ENCODE measurements at regions not wholly inside any gene's neighbourhood (a gene's known extent, or its start where the extent isn't known, plus 50 kb on each side); places are given as distances from the start of the nearest gene placed in this dataset.
"Not testable (repeated sequence)": the region's sequence is repeated elsewhere in the genome, so short reads cannot be mapped to it uniquely, and the experiment has no call there.

DNA sequence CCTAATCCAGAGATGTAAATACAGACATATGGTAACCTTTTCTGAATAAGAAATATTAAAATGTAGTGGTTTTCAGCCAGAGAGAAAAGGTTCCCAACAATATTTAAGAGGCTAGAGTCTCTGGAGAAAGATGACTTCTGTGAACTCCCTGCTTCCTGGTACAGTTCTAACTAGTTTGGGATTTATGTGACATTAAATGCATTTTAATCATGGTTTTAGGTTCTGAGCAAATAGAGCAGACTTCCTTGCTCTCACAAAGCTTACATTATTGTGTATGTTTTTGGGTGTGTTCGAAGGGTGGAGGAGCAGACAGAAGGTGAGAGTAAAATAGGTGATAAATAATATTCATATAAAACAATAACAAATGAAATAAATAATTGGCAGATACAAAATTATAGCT lies 250.1 kb upstream of the LUZP2 start:
- no peaks in the 10 kb centered on the region for H3K27me3 ChIP-seq (ENCODE audit: control insufficient read depth in 2 of 2, insufficient read depth in 2 of 2, low read length in 2 of 2)
- no peaks in the 10 kb centered on the region for H3K4me1 ChIP-seq (ENCODE audit: control insufficient read depth in 2 of 2, insufficient read depth in 2 of 2, low read length in 2 of 2)
- H3K36me3 ChIP-seq (ENCODE audit: control insufficient read depth in 2 of 2, insufficient read depth in 2 of 2, low read length in 2 of 2), result no peaks in the 10 kb centered on the region
- H3K9ac ChIP-seq (ENCODE audit: low read depth in 1 of 2, low read length in 2 of 2), result no peak overlapping the region
- no peak overlapping the region for H3K4me3 ChIP-seq (ENCODE audit: low read length in 2 of 2)
- no peak overlapping the region for H3K27ac ChIP-seq (ENCODE audit: low read depth in 2 of 2, low read length in 2 of 2)
- no peaks in the 10 kb centered on the region for H3K9me3 ChIP-seq (ENCODE audit: control insufficient read depth in 2 of 2, low read length in 2 of 2)

- H3K36me3 ChIP-seq (ENCODE audit: control insufficient read depth in 2 of 2, insufficient read depth in 2 of 2, low read length in 2 of 2), result no peaks in the 10 kb centered on the region
Measured at GRCh38 chr11:24247846-24248245, 249.0 kb upstream of the LUZP2 start.

GRCh38 chr11:24249921-24250320 lies 246.9 kb upstream of the LUZP2 start:
- Histone ChIP-seq H3K27ac (ENCODE audit: low read depth in 2 of 2, low read length in 2 of 2) (no peak overlapping the region), H3K36me3 (ENCODE audit: control insufficient read depth in 2 of 2, insufficient read depth in 2 of 2, low read length in 2 of 2) (no peaks in the 10 kb centered on the region), H3K4me1 (ENCODE audit: control insufficient read depth in 2 of 2, insufficient read depth in 2 of 2, low read length in 2 of 2) (no peaks in the 10 kb centered on the region), H3K4me3 (ENCODE audit: low read length in 2 of 2) (no peak overlapping the region), H3K9ac (ENCODE audit: low read depth in 1 of 2, low read length in 2 of 2) (no peak overlapping the region), H3K27me3 (ENCODE audit: control insufficient read depth in 2 of 2, insufficient read depth in 2 of 2, low read length in 2 of 2) (no peaks in the 10 kb centered on the region), H3K9me3 (ENCODE audit: control insufficient read depth in 2 of 2, low read length in 2 of 2) (no peaks in the 10 kb centered on the region)

More at GRCh38 chr11:24247846-24248245, 249.0 kb upstream of the LUZP2 start:
- H3K4me3 ChIP-seq (ENCODE audit: low read length in 2 of 2), result no peak overlapping the region
- no peaks in the 10 kb centered on the region for H3K27me3 ChIP-seq (ENCODE audit: control insufficient read depth in 2 of 2, insufficient read depth in 2 of 2, low read length in 2 of 2)
- no peaks in the 10 kb centered on the region for H3K4me1 ChIP-seq (ENCODE audit: control insufficient read depth in 2 of 2, insufficient read depth in 2 of 2, low read length in 2 of 2)
- H3K9ac ChIP-seq (ENCODE audit: low read depth in 1 of 2, low read length in 2 of 2), result no peak overlapping the region
- no peak overlapping the region for H3K27ac ChIP-seq (ENCODE audit: low read depth in 2 of 2, low read length in 2 of 2)
- no peaks in the 10 kb centered on the region for H3K9me3 ChIP-seq (ENCODE audit: control insufficient read depth in 2 of 2, low read length in 2 of 2)

DNA sequence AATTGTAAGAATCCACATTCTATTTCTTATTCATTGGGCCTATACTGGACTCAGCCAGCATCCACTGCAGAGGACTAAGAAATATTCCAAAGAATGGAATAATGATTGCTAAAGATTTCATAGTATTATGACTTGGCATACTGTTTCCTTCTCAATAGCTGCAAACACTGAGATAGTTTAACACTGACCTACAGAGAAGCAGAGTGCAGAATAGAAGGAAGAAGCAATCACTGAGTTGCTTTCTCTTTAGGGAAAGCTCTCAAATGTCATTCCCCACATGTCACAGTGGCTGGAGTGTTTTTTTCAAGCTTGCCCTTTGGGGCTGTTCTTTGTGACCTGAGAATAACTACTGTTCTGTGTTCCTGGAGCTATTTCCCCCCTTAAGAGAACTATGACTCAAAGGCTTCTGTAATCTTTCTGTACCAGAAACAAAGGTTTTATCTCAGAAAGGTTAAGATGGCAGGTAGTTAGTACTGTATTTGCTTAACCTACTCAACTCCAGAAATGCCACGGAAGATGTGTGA lies 243.6 kb upstream of the LUZP2 start:
- H3K4me3 ChIP-seq (ENCODE audit: low read length in 2 of 2), result no peak overlapping the region
- H3K27ac ChIP-seq (ENCODE audit: low read depth in 2 of 2, low read length in 2 of 2), result no peak overlapping the region
- H3K9ac ChIP-seq (ENCODE audit: low read depth in 1 of 2, low read length in 2 of 2), result no peak overlapping the region
- H3K27me3 ChIP-seq (ENCODE audit: control insufficient read depth in 2 of 2, insufficient read depth in 2 of 2, low read length in 2 of 2), result no peaks in the 10 kb centered on the region
- H3K9me3 ChIP-seq (ENCODE audit: control insufficient read depth in 2 of 2, low read length in 2 of 2), result no peaks in the 10 kb centered on the region
- H3K4me1 ChIP-seq (ENCODE audit: control insufficient read depth in 2 of 2, insufficient read depth in 2 of 2, low read length in 2 of 2), result no peaks in the 10 kb centered on the region
- no peaks in the 10 kb centered on the region for H3K36me3 ChIP-seq (ENCODE audit: control insufficient read depth in 2 of 2, insufficient read depth in 2 of 2, low read length in 2 of 2)

GRCh38 chr11:24264868-24265267 lies 232.0 kb upstream of the LUZP2 start:
- H3K4me1 ChIP-seq (ENCODE audit: control insufficient read depth in 2 of 2, insufficient read depth in 2 of 2, low read length in 2 of 2), result no peaks in the 10 kb centered on the region
- no peaks in the 10 kb centered on the region for H3K36me3 ChIP-seq (ENCODE audit: control insufficient read depth in 2 of 2, insufficient read depth in 2 of 2, low read length in 2 of 2)
- no peaks in the 10 kb centered on the region for H3K27me3 ChIP-seq (ENCODE audit: control insufficient read depth in 2 of 2, insufficient read depth in 2 of 2, low read length in 2 of 2)

GRCh38 chr11:24267014-24267413 lies 229.8 kb upstream of the LUZP2 start:
- Histone ChIP-seq H3K36me3 (ENCODE audit: control insufficient read depth in 2 of 2, insufficient read depth in 2 of 2, low read length in 2 of 2) (no peaks in the 10 kb centered on the region), H3K27me3 (ENCODE audit: control insufficient read depth in 2 of 2, insufficient read depth in 2 of 2, low read length in 2 of 2) (no peaks in the 10 kb centered on the region), H3K9me3 (ENCODE audit: control insufficient read depth in 2 of 2, low read length in 2 of 2) (no peaks in the 10 kb centered on the region), H3K4me1 (ENCODE audit: control insufficient read depth in 2 of 2, insufficient read depth in 2 of 2, low read length in 2 of 2) (no peaks in the 10 kb centered on the region), H3K9ac (ENCODE audit: low read depth in 1 of 2, low read length in 2 of 2) (no peak overlapping the region), H3K4me3 (ENCODE audit: low read length in 2 of 2) (no peak overlapping the region), H3K27ac (ENCODE audit: low read depth in 2 of 2, low read length in 2 of 2) (no peak overlapping the region)

More at GRCh38 chr11:24264868-24265267, 232.0 kb upstream of the LUZP2 start:
- no peak overlapping the region for H3K27ac ChIP-seq (ENCODE audit: low read depth in 2 of 2, low read length in 2 of 2)
- no peak overlapping the region for H3K4me3 ChIP-seq (ENCODE audit: low read length in 2 of 2)
- H3K9me3 ChIP-seq (ENCODE audit: control insufficient read depth in 2 of 2, low read length in 2 of 2), result no peaks in the 10 kb centered on the region
- H3K9ac ChIP-seq (ENCODE audit: low read depth in 1 of 2, low read length in 2 of 2), result no peak overlapping the region

- Histone ChIP-seq H3K9me3 (ENCODE audit: control insufficient read depth in 2 of 2, low read length in 2 of 2) (no peaks in the 10 kb centered on the region), H3K36me3 (ENCODE audit: control insufficient read depth in 2 of 2, insufficient read depth in 2 of 2, low read length in 2 of 2) (no peaks in the 10 kb centered on the region), H3K27ac (ENCODE audit: low read depth in 2 of 2, low read length in 2 of 2) (no peak overlapping the region), H3K4me3 (ENCODE audit: low read length in 2 of 2) (no peak overlapping the region), H3K27me3 (ENCODE audit: control insufficient read depth in 2 of 2, insufficient read depth in 2 of 2, low read length in 2 of 2) (no peaks in the 10 kb centered on the region), H3K9ac (ENCODE audit: low read depth in 1 of 2, low read length in 2 of 2) (no peak overlapping the region), H3K4me1 (ENCODE audit: control insufficient read depth in 2 of 2, insufficient read depth in 2 of 2, low read length in 2 of 2) (no peaks in the 10 kb centered on the region)
Measured at GRCh38 chr11:24271798-24272197, 225.1 kb upstream of the LUZP2 start.

DNA sequence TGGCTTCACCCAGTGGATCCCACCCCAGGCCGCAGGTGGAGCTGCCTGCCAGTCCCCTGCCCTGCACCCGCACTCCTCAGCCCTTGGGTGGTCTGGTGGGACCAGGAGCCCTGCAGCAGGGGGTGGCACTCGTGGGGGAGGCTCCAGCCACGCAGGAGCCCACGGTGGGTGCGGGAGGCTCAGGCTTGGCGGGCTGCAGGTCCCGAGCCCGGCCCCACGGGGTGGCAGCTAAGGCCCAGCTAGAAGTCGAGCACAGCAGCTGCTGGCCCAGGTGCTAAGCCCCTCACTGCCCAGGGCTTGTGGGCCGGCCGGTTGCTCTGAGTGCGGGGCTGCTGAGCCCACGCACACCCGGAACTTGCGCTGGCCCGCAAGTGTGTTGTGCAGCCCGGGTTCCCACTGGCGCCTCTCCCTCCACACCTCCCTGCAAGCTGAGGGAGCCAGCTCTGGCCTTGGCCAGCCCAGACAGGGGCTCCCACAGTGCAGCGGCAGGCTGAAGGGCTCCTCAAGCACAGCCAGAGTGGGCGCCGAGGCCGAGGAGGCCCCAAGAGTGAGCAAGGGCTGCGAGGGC lies 222.6 kb upstream of the LUZP2 start:
- H3K27me3 ChIP-seq (ENCODE audit: control insufficient read depth in 2 of 2, insufficient read depth in 2 of 2, low read length in 2 of 2), result not testable (repeated sequence)

GRCh38 chr11:24286238-24286637 lies 210.6 kb upstream of the LUZP2 start:
- Histone ChIP-seq H3K36me3 (ENCODE audit: control insufficient read depth in 2 of 2, insufficient read depth in 2 of 2, low read length in 2 of 2) (no peaks in the 10 kb centered on the region), H3K4me3 (ENCODE audit: low read length in 2 of 2) (no peak overlapping the region), H3K27me3 (ENCODE audit: control insufficient read depth in 2 of 2, insufficient read depth in 2 of 2, low read length in 2 of 2) (no peaks in the 10 kb centered on the region), H3K9ac (ENCODE audit: low read depth in 1 of 2, low read length in 2 of 2) (no peak overlapping the region), H3K4me1 (ENCODE audit: control insufficient read depth in 2 of 2, insufficient read depth in 2 of 2, low read length in 2 of 2) (no peaks in the 10 kb centered on the region), H3K9me3 (ENCODE audit: control insufficient read depth in 2 of 2, low read length in 2 of 2) (no peaks in the 10 kb centered on the region), H3K27ac (ENCODE audit: low read depth in 2 of 2, low read length in 2 of 2) (no peak overlapping the region)

More for the DNA sequence above, 222.6 kb upstream of the LUZP2 start:
- H3K36me3 ChIP-seq (ENCODE audit: control insufficient read depth in 2 of 2, insufficient read depth in 2 of 2, low read length in 2 of 2); H3K9me3 ChIP-seq (ENCODE audit: control insufficient read depth in 2 of 2, low read length in 2 of 2); H3K9ac ChIP-seq (ENCODE audit: low read depth in 1 of 2, low read length in 2 of 2); H3K27ac ChIP-seq (ENCODE audit: low read depth in 2 of 2, low read length in 2 of 2); H3K4me1 ChIP-seq (ENCODE audit: control insufficient read depth in 2 of 2, insufficient read depth in 2 of 2, low read length in 2 of 2); H3K4me3 ChIP-seq (ENCODE audit: low read length in 2 of 2): not testable (repeated sequence)

- H3K9me3 ChIP-seq (ENCODE audit: control insufficient read depth in 2 of 2, low read length in 2 of 2), result no peaks in the 10 kb centered on the region
Measured at GRCh38 chr11:24289301-24289700, 207.6 kb upstream of the LUZP2 start.

More at GRCh38 chr11:24289301-24289700, 207.6 kb upstream of the LUZP2 start:
- no peak overlapping the region for H3K4me3 ChIP-seq (ENCODE audit: low read length in 2 of 2)
- no peak overlapping the region for H3K27ac ChIP-seq (ENCODE audit: low read depth in 2 of 2, low read length in 2 of 2)
- H3K36me3 ChIP-seq (ENCODE audit: control insufficient read depth in 2 of 2, insufficient read depth in 2 of 2, low read length in 2 of 2), result no peaks in the 10 kb centered on the region
- H3K27me3 ChIP-seq (ENCODE audit: control insufficient read depth in 2 of 2, insufficient read depth in 2 of 2, low read length in 2 of 2), result no peaks in the 10 kb centered on the region
- H3K9ac ChIP-seq (ENCODE audit: low read depth in 1 of 2, low read length in 2 of 2), result no peak overlapping the region
- H3K4me1 ChIP-seq (ENCODE audit: control insufficient read depth in 2 of 2, insufficient read depth in 2 of 2, low read length in 2 of 2), result no peaks in the 10 kb centered on the region

Data from mucosa of rectum (tissue), 2 donors.